Tibial artery (tissue), 4 donors: ENCODE measurements at regions not wholly inside any gene's neighbourhood (a gene's known extent, or its start where the extent isn't known, plus 50 kb on each side); places are given as distances from the start of the nearest gene placed in this dataset.
A peak's percentile ranks its signal among the peaks of the same experiment; 100 is the strongest.
"Not testable (repeated sequence)": the region's sequence is repeated elsewhere in the genome, so short reads cannot be mapped to it uniquely, and the experiment has no call there.

ENCODE experiments used
- DNase-seq, 2 donors: peaks; one replicate each; pipeline ENCODE4 v3.0.0-alpha.2; 2019
- H3K27ac ChIP-seq, 2 donors: fragments of 200-600 bp; sonication (generic) in 1 of 2; 1 replicate in 1 of 2; 2 replicates in 1 of 2; pipeline ENCODE4 v1.5.1; 2018 to 2019; ENCODE audit warnings: mild to moderate bottlenecking in 1 of 2
- H3K27me3 ChIP-seq, 2 donors: fragments of 200-600 bp; sonication (generic) in 1 of 2; one replicate each; pipeline versions ENCODE4 v1.5.1 to v1.6.0; 2016 to 2019
- H3K36me3 ChIP-seq, 3 donors: fragments of 200-600 bp; sonication (generic) in 2 of 3; one replicate each; pipeline ENCODE4 v1.5.1; 2016 to 2019; ENCODE audit warnings: mild to moderate bottlenecking in 2 of 3
- H3K4me1 ChIP-seq, 4 donors: fragments of 200-600 bp; sonication (generic) in 2 of 4; 1 replicate in 3 of 4; 2 replicates in 1 of 4; pipeline ENCODE4 v1.5.1; 2016 to 2019
- H3K4me3 ChIP-seq, 2 donors: fragments of 200-600 bp; sonication (generic) in 1 of 2; 1 replicate in 1 of 2; 2 replicates in 1 of 2; pipeline ENCODE4 v1.5.1; 2018 to 2019; ENCODE audit warnings: mild to moderate bottlenecking in 2 of 2
- H3K9me3 ChIP-seq, 3 donors: fragments of 200-600 bp; sonication (generic) in 1 of 3; one replicate each; pipeline ENCODE4 v1.5.1; 2016 to 2019
- intact Hi-C: fragments of 100-400 bp; cut with DNase I; formaldehyde crosslinking; loops from one replicate; pipeline ENCODE4 v1.15.0; 2023; ENCODE audit warnings: low total_unique reads
- TF ChIP-seq, protein P1 (sequence below), 2 experiments: fragments of 200-600 bp in 1 of 2; fragments of 450-650 bp in 1 of 2; IDR thresholded peaks; one replicate each; pipeline ENCODE4 v1.5.1; 2017 to 2019; ENCODE audit warnings: antibody characterized with exemption in 2 of 2, mild to moderate bottlenecking in 1 of 2, moderate library complexity in 1 of 2

GRCh38 chr4:79588679-79589078 is 180.7 kb upstream of the GK2 start:
- Histone ChIP-seq H3K4me1 (peaks cover 0 to 46% (median 15%) of the 10 kb centered on the region in 4 donors), H3K27ac (no peak overlapping the region), H3K4me3 (no peak overlapping the region), H3K9me3 (no peaks in the 10 kb centered on the region), H3K27me3 (no peaks in the 10 kb centered on the region), H3K36me3 (no peaks in the 10 kb centered on the region)
- TF ChIP-seq, protein P1, sequence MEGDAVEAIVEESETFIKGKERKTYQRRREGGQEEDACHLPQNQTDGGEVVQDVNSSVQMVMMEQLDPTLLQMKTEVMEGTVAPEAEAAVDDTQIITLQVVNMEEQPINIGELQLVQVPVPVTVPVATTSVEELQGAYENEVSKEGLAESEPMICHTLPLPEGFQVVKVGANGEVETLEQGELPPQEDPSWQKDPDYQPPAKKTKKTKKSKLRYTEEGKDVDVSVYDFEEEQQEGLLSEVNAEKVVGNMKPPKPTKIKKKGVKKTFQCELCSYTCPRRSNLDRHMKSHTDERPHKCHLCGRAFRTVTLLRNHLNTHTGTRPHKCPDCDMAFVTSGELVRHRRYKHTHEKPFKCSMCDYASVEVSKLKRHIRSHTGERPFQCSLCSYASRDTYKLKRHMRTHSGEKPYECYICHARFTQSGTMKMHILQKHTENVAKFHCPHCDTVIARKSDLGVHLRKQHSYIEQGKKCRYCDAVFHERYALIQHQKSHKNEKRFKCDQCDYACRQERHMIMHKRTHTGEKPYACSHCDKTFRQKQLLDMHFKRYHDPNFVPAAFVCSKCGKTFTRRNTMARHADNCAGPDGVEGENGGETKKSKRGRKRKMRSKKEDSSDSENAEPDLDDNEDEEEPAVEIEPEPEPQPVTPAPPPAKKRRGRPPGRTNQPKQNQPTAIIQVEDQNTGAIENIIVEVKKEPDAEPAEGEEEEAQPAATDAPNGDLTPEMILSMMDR (IDR thresholded peaks at IDR 0.05): no peak
- DNase-seq: no peak
- intact Hi-C loops: no loop called here

DNA sequence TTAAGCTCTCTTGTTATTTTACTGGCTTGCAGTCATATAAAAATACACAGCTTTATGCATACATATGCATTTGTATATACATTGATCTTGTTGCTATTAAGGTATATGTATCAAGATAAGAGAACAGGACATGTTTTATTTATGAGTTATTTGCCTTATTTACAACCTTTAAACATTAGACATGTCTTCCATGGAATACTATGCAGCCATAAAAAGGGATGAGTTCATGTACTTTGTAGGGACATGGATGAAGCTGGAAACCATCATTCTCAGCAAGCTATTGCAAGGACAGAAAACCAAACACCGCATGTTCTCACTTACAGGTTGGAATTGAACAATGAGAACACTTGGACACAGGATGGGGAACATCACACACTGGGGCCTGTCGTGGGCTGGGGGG is 179.2 kb upstream of the GK2 start:
- DNase-seq, H3K27me3 ChIP-seq, H3K27ac ChIP-seq, H3K9me3 ChIP-seq, H3K36me3 ChIP-seq, H3K4me3 ChIP-seq, intact Hi-C loops: not testable (repeated sequence)
- H3K4me1 ChIP-seq: peaks cover 0 to 47% (median 15%) of the 10 kb centered on the region in 4 donors

GRCh38 chr4:79585834-79586233 is 177.8 kb upstream of the GK2 start:
- H3K4me3 ChIP-seq: no peak overlapping the region
- intact Hi-C loops: no loop called here
- TF ChIP-seq, protein P1 (IDR thresholded peaks at IDR 0.05): no peak
- H3K9me3 ChIP-seq: no peaks in the 10 kb centered on the region
- DNase-seq: no peak
- peaks cover 0 to 43% (median 12%) of the 10 kb centered on the region in 4 donors for H3K4me1 ChIP-seq
- H3K36me3 ChIP-seq: no peaks in the 10 kb centered on the region
- H3K27me3 ChIP-seq: no peaks in the 10 kb centered on the region
- H3K27ac ChIP-seq: peak overlapping the region; percentile 63 to 68

DNA sequence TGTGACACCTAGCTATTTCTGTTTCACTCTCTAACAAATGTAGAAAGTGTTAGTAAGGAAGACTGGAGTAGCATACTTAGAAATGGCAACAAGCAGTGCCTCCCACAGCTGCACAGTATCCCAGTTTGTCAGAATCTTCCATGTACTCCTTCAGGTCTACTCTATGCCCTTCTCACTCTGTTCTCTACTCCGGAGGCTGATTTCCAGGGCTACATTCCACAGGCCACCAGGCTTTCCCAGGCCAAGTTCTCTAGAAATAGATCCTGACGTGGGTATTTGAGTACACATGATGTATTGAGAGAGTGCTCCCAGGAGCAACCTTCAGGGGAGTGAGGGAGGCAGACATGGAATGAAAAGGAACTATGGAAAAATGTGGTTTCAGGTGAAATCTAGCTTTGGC is 177.3 kb upstream of the GK2 start:
- TF ChIP-seq, protein P1 (IDR thresholded peaks at IDR 0.05): no peak
- no peak overlapping the region for H3K4me3 ChIP-seq
- H3K36me3 ChIP-seq: no peaks in the 10 kb centered on the region
- peak in 1 of 2 donors; percentile 74 for DNase-seq
- intact Hi-C loops: no loop called here
- peak overlapping the region; percentile 63 to 68 for H3K27ac ChIP-seq
- no peaks in the 10 kb centered on the region for H3K27me3 ChIP-seq
- H3K9me3 ChIP-seq: no peaks in the 10 kb centered on the region
- peaks cover 0 to 38% (median 12%) of the 10 kb centered on the region in 4 donors for H3K4me1 ChIP-seq

DNA sequence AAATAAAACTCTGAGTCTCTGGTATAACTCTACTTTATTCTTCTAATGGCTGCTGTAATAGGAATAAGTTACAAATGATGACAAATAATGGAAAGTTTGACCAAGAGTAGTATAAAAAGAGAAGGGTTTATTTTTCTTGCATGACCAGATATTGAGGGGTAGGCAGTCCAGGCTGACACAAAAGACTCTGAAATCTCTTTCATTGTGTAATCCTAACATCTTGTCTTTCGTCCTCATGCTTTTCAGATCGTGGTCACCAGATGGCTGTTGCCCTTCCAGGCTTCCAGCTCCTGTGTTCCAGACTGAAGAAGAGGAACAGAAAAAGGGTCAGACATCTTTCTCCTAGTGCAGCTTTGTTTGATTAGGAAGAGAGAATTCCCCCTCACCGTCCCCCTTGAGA is 176.9 kb upstream of the GK2 start:
- Histone ChIP-seq H3K27me3 (no peaks in the 10 kb centered on the region), H3K4me3 (no peak overlapping the region), H3K4me1 (peaks cover 0 to 34% (median 12%) of the 10 kb centered on the region in 4 donors), H3K27ac (peak overlapping the region; percentile 63 to 68), H3K9me3 (no peaks in the 10 kb centered on the region), H3K36me3 (no peaks in the 10 kb centered on the region)
- TF ChIP-seq, protein P1 (IDR thresholded peaks at IDR 0.05): no peak
- intact Hi-C loops: no loop called here
- DNase-seq: no peak

GRCh38 chr4:79584352-79584751 is 176.3 kb upstream of the GK2 start:
- no peaks in the 10 kb centered on the region for H3K36me3 ChIP-seq
- DNase-seq: no peak
- H3K27me3 ChIP-seq: no peaks in the 10 kb centered on the region
- TF ChIP-seq, protein P1 (IDR thresholded peaks at IDR 0.05): no peak
- peak overlapping the region; percentile 63 to 68 for H3K27ac ChIP-seq
- intact Hi-C loops: no loop called here
- no peaks in the 10 kb centered on the region for H3K9me3 ChIP-seq
- peaks cover 0 to 30% (median 12%) of the 10 kb centered on the region in 4 donors for H3K4me1 ChIP-seq
- no peak overlapping the region for H3K4me3 ChIP-seq
